GM21723 (cell line): ENCODE measurements at regions not wholly inside any gene's neighbourhood (a gene's known extent, or its start where the extent isn't known, plus 50 kb on each side); places are given as distances from the start of the nearest gene placed in this dataset.
"Not testable (repeated sequence)": the region's sequence is repeated elsewhere in the genome, so short reads cannot be mapped to it uniquely, and the experiment has no call there.

Experiments
- ATAC-seq: cut with Tn5 transposase; IDR thresholded peaks from one replicate; pipeline ENCODE4 v1.9.1; 2021; ENCODE audit warnings: mild to moderate bottlenecking, moderate library complexity; ENCODE audit not compliant: unreplicated experiment

- ATAC-seq: no peak
Observed at GRCh38 chr2:185473838-185474237, 264.8 kb upstream of the FSIP2 start.

- ATAC-seq: no peak
Observed at GRCh38 chr2:185475914-185476313, 262.7 kb upstream of the FSIP2 start.

- ATAC-seq: no peak
Observed at GRCh38 chr2:185477452-185477851, 261.2 kb upstream of the FSIP2 start.

GRCh38 chr2:185484602-185485001, 254.0 kb upstream of the FSIP2 start:
- ATAC-seq: no peak

- no peak for ATAC-seq
Observed at GRCh38 chr2:185502351-185502750, 236.3 kb upstream of the FSIP2 start.

GRCh38 chr2:185507719-185508118, 230.9 kb upstream of the FSIP2 start:
- no peak for ATAC-seq

- no peak for ATAC-seq
Observed at GRCh38 chr2:185510060-185510459, 228.5 kb upstream of the FSIP2 start.

GRCh38 chr2:185511925-185512324, 226.7 kb upstream of the FSIP2 start:
- ATAC-seq: no peak

GRCh38 chr2:185522472-185522871, 216.1 kb upstream of the FSIP2 start:
- no peak for ATAC-seq

GRCh38 chr2:185524242-185524641, 214.4 kb upstream of the FSIP2 start:
- not testable (repeated sequence) for ATAC-seq

GRCh38 chr2:185526161-185526560, 212.4 kb upstream of the FSIP2 start:
- ATAC-seq: no peak

- ATAC-seq: no peak
Observed at GRCh38 chr2:185531721-185532120, 206.9 kb upstream of the FSIP2 start.

- ATAC-seq: no peak
Observed at GRCh38 chr2:185537689-185538088, 200.9 kb upstream of the FSIP2 start.

GRCh38 chr2:185567196-185567595, 171.4 kb upstream of the FSIP2 start:
- ATAC-seq: no peak

- no peak for ATAC-seq
Observed at GRCh38 chr2:185567940-185568339, 170.7 kb upstream of the FSIP2 start.

- no peak for ATAC-seq
Observed at GRCh38 chr2:185578322-185578721, 160.3 kb upstream of the FSIP2 start.

GRCh38 chr2:185583058-185583816, 155.4 kb upstream of the FSIP2 start:
- ATAC-seq: no peak

GRCh38 chr2:185585165-185585564, 153.4 kb upstream of the FSIP2 start:
- ATAC-seq: not testable (repeated sequence)

GRCh38 chr2:185591276-185591675, 147.3 kb upstream of the FSIP2 start:
- not testable (repeated sequence) for ATAC-seq

- no peak for ATAC-seq
Observed at GRCh38 chr2:185607945-185608344, 130.7 kb upstream of the FSIP2 start.

- ATAC-seq: no peak
Observed at GRCh38 chr2:185608799-185609198, 129.8 kb upstream of the FSIP2 start.

- ATAC-seq: no peak
Observed at GRCh38 chr2:185610301-185610700, 128.3 kb upstream of the FSIP2 start.

- no peak for ATAC-seq
Observed at GRCh38 chr2:185618625-185619024, 120.0 kb upstream of the FSIP2 start.
